ENCODE measurements at regions not wholly inside any gene's neighbourhood (a gene's known extent, or its start where the extent isn't known, plus 50 kb on each side); places are given as distances from the start of the nearest gene placed in this dataset.
"Not testable (repeated sequence)": the region's sequence is repeated elsewhere in the genome, so short reads cannot be mapped to it uniquely, and the experiment has no call there.

DNA sequence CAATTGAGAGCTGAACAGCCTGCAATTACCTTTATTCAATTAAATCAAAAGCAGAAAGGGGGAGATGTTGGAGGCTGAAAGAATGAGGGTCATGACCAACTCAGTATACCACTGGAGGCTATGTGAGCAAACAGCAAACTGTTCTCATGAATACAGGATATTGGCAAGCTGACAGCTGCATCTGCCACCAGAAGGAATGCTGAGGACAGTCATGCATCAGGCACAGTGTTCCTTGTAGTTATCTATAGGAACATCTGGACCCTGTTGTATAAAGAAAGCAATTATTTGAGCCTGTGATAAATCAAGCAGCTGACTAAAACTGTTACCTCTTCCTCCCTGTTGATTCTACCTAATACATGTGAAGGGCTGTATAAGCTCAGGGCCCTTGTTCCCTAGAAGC is 2064.6 kb downstream of the TP53TG3F start:
- DNase-seq = no peak

DNA sequence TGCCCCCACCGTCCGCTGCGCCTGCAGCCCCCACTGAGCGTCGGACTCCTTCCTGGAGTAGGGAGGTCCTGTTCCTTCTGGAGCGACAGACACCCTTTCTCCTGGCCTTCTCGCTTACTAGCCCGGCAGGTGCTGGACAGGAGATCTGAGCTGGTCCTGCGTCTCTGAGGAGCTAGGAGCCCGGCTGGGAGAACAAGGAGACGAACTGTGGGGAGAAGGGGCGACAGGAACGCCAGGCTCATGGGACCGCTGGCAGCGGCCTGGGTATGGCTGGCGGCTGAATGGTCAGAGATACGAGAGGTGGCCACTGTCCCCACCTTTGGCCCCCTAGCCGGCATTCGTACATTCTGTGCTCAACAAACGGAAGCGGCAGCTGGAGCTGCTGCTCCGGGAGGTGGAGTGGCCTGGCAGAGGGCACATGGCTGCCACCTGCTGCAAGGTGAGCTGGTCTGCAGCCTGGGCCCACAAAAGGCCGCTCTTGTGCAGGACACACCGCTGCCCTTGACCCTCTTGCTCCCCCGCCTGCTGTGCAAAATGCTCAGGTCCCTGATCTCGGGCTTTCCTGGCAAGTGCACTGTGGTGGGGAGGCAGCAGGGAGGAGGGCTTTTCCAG is 2066.7 kb downstream of the TP53TG3F start:
- peak; percentile 45 for DNase-seq

DNA sequence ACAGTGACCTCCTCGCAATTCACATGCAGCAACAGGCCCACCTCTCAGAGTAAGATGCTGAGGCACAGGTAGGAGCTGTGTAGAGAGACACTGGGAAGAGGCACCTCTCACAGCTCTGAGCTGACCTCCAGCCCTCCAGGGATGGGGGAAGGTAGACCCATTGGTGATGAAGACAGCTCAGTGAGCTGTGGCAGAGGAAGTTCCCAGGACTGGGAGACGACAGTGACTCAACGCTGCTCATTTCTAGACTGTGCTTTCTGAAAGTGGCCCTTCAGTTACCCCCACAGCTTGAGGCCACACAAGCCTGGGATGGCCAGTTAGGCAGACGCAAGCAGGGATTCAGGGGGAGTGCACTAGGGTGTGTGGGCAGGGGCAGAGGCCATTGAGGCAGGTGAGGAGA is 2073.2 kb downstream of the TP53TG3F start:
- no peak for DNase-seq

DNA sequence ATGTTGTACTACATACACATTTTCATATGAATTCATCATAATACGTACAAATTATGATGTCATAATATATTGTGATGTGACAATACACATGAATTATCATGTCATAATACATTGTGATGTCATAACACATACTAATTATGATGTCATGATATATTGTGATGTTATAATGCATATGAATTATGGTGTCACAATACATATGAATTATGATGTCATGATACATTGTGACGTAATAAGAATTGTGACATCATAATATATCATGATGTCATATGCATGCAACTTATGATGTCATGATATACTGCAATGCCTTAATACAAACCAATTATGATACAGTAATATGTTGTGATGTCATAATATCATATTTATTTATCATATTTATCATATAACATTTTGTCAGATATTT is 2074.3 kb downstream of the TP53TG3F start:
- no peak for DNase-seq

DNA sequence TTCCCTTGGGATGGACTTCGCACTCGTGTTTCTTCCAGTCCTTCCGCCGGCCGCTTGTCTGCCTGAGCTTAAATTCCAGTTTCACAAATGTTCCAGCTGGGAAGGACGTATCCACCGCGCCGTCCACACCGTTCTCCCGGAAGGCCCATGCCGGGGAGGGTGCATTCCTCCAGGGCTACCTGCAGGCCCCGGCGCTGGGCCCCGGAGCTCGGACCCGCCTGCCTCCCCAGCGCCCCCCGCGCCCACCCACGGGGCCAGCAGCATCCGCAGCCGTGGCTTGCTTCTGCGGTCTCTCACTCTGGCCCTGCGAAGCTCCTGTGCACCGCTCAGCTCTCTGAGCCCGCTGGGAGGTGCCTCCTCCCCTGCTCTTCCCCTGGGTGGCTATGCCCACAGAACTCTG is 2084.1 kb downstream of the TP53TG3F start:
- DNase-seq = no peak

GRCh38 chr16:35552763-35553162 is 2093.4 kb downstream of the TP53TG3F start:
- no peak for DNase-seq

DNA sequence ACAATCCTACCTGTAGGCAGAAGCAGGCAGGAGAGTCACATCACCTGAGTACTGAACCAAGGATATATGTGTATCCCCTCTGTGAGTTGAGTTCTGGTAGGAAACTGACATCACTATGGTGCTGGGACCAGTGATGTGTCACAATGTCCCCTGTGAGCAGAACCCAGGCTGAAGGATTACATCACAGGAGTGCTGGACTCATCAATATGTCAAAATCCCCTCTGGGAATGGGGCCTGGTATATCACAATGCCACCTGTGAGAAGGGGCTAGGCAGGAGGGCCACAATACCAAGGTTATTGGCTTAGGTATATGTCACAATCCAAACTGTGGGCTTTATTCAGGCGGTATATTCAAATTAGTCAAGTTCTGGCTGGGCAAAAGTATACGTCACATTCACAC is 2098.3 kb downstream of the TP53TG3F start:
- DNase-seq = no peak

DNA sequence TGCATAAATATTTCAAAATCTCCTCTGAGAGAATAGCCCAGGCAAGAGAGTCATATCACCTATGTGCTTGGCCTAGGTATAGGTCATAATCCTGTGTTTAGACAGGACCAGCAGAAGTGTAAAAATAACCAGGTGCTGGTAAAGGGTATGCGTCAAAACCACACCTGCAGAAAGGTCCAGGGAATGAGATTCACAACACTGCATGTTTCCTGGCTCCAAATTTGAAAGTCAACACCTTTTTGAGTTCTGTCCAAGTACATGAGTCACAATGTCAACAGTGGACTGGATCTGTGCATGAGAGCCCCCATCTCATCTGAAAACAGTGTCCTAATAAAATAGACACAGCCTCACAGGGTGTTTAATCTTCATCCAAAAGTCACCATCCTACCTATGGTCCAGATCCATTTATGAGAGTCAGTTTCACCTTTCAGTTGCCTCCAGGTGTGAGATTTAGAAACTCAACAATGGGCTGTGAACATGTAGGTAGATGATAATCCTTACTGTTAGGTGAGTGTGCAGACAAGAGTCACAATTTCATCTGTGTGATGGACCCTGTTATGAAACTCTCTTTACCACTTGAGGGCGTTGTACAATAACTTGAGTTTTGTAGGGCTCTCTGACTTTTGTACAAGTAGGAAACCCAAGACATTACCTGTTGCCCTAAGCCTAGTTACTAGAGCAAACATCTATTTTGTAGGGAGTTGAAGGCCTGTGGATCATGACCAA is 2100.7 kb downstream of the TP53TG3F start:
- DNase-seq = peak; percentile 83

DNA sequence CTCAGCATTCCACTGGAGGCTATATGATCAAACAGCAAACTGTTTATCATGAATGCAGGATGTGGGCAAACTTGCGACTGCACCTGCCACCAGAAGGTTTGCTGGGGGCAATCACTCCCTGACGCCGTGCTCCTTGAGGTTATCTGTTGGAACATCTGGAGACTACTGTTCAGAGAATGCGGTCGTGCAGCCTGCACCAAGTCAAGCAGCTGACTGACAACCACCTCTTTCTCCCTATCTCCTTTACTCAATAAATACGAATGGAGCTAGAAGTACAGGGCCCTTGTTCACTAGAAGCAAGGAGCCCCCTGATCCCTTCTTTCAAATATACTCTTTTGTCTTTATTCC is 2101.2 kb downstream of the TP53TG3F start:
- DNase-seq = no peak

GRCh38 chr16:35561346-35561745 is 2101.9 kb downstream of the TP53TG3F start:
- DNase-seq = no peak

- DNase-seq = no peak
Observed at GRCh38 chr16:35562471-35562870, 2103.1 kb downstream of the TP53TG3F start.

DNA sequence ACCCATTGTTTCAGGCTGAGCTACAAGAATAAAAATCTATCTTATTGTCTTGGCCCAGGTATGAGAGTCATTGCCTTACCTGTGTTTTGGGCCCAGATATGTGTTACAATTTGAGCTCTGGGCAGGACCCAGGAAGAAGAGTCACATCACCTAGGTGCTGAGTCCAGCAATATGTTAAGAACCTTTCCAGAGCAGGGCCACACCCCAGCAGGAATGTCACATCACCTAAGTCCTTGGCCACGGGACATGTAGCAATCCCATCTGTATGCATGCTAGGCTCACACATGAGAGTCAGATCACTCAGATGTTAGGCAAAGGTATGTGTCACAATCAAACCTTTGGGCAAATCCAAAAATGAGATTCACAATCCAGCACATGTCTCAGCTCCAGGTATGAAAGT is 2103.5 kb downstream of the TP53TG3F start:
- no peak for DNase-seq

- no peak for DNase-seq
Observed at GRCh38 chr16:35564148-35564547, 2104.7 kb downstream of the TP53TG3F start.

DNA sequence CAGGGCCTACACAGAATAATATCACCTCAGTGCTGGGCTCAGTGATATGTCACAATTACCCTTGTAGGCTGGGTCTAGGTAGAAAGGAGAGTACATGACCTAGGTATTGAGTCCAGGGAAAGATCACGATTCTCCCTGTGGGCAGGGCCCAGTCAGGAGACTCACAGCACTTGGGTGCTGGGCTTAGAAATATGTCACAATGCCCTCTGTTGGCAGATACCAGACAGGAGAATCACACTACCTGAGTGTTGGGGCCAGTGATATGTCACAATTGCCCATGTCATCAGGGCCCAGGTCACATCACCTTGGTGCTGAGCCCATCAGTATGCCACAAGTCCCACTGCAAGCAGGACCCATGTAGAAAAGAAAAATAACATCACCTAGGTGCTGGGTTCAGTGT is 2105.5 kb downstream of the TP53TG3F start:
- no peak for DNase-seq

GRCh38 chr16:35565626-35566025 is 2106.2 kb downstream of the TP53TG3F start:
- DNase-seq = no peak

GRCh38 chr16:35569413-35569812 is 2110.0 kb downstream of the TP53TG3F start:
- no peak for DNase-seq

- no peak for DNase-seq
Observed at GRCh38 chr16:35570946-35571345, 2111.5 kb downstream of the TP53TG3F start.

DNA sequence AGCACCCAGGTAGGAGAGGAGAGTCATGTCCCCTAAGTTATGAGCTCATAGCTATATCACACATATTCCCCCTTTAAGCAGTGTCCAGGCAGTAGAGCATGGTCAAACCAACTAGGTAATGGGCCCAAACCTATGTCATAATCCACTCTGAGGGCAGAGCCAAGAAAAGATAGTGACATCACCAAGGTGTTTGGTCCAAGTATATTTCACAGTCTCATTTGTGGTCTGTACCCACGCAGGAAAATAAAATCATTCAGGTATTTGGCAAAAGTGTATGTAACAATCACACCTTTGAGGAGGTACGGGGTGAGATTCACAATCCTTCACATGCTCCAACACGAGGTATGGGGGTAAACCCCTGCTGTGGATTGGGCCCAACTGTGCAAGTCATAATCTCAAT is 2112.8 kb downstream of the TP53TG3F start:
- no peak for DNase-seq

- DNase-seq = no peak
Observed at GRCh38 chr16:35573407-35573806, 2114.0 kb downstream of the TP53TG3F start.

DNA sequence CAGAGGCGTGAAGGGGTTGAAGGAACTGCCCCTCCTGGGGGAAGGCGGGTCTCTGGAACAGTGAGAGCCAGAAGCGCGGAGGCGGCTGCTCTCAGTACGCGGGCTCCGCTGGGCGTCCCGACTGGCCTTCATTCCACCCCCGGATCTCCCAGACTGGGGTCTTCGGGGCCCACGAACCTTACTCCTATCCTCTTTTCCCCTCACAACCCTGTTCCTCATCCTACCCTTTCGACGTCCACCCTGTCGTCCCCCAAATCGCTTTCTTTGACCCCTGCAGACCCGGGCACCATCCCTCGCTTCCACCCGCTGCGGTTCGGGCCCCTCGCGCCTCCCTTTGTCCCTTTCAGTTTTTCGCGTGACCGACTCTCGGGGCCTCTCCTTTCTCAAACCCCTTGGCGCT is 2114.6 kb downstream of the TP53TG3F start:
- no peak for DNase-seq

DNA sequence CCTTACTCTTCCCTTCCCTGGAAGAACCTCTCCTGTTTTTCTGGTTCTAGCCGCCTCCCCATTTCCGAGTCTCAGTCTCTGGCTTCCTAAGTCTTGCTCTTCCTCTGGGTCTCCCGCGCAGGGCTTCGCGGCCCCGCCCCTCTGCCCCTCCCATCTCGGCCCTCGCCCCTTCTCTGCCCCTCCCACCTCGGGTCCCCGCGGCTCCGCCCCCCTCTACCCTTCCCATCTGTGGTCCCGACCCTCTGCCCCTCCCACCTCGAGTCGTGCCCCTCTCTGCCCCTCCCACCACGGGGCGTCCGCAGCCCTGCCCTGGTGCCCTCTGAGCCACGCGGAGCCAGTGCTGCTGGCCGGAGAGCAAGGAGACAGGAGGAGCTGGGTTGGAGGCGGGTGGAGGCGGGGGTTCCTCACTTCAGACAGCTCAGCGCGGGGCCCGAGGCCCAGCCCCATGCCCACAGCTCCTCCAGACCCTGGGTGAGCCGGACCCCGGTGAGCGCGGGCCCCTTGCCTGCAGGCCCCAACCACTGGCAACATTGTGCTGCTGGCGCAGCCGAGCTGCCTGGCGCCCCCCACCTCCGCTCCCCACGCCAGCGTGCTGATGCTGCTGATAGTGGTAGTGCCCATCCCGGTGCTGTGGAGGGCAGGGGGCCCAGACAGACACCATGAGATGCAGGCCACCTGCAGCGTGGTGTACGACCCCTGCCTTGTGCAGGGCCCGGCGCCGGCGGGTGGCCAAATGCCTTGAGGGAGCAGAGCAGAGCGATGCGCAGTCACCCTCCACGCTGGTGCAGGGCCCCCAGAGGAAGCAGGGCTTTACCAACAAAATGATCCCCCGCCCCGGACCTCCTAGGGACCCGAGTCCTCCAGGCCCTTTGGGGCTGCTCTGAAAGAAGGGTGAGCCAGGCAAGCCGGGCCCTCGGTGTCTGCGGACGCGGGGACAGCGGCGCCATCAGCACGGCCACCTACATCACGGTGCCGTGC is 2115.3 kb downstream of the TP53TG3F start:
- no peak for DNase-seq

- no peak for DNase-seq
Observed at GRCh38 chr16:35575432-35575821, 2116.0 kb downstream of the TP53TG3F start.

DNA sequence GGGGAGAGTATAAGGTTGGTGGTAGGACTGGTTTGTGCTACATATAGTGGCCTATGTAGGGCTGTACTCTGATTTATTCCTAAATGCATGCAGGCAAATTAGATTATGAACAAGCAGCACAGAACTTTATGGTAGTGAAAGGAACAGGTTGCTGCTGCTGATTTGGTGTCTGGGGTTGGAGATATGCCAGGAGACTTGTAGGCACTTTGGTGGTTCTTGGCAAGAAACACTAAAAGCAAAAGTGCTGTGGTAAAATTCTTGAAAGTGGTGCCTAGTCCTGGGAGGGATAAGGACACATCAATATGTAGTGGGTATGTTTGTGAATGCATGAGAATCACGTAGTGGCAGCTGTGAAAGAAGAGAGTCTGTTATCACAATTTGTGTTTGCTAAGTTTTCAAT is 2126.0 kb downstream of the TP53TG3F start:
- DNase-seq = no peak

DNA sequence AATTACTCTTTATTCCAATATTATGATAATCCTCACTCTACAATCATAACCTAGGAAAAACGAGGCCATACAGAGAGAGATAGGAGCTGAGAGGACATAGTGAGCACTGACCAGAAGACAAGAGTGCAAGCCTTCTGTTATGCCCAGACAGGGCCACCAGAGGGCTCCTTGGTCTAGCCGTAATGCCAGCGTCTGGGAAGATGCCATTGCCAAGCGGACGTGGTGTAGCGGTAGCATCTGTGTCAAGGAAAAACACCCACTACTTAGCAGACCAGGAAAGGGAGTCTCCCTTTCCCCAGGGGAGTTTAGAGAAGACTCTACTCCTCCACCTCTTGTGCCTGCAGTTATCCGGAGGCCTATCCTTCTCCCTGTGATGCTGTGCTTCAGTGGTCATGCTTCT is 2131.5 kb downstream of the TP53TG3F start:
- not testable (repeated sequence) for DNase-seq
